ENCODE measurements at regions not wholly inside any gene's neighbourhood (a gene's known extent, or its start where the extent isn't known, plus 50 kb on each side); places are given as distances from the start of the nearest gene placed in this dataset.

DNA sequence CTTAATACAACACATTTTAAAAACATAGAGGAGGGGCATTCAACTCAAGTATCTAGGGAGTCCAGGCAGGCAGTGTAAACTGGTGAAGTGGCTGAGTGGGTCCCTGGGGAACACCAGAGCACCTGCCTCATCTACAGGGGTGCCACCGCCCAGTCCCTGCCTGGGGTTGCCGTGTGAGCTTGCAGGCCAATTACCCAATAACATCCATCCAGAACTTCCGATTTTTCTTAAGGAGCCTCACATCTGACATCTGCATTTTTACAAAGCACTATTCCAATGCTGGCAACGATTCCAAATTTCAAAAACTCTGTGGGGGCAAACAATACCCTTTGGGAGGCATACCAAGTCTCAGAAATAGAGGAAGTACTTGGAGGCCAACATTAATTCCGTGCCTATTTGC, 288.4 kb upstream of the TSHZ2 start:
- TF ChIP-seq RELA (CRISPR knock-in tag; IDR thresholded peaks at IDR 0.05; ENCODE audit: borderline replicate concordance): no peak
- TF ChIP-seq, protein P1, sequence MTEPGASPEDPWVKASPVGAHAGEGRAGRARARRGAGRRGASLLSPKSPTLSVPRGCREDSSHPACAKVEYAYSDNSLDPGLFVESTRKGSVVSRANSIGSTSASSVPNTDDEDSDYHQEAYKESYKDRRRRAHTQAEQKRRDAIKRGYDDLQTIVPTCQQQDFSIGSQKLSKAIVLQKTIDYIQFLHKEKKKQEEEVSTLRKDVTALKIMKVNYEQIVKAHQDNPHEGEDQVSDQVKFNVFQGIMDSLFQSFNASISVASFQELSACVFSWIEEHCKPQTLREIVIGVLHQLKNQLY (CRISPR knock-in tag; IDR thresholded peaks at IDR 0.05): no peak
- TF ChIP-seq, protein P2, sequence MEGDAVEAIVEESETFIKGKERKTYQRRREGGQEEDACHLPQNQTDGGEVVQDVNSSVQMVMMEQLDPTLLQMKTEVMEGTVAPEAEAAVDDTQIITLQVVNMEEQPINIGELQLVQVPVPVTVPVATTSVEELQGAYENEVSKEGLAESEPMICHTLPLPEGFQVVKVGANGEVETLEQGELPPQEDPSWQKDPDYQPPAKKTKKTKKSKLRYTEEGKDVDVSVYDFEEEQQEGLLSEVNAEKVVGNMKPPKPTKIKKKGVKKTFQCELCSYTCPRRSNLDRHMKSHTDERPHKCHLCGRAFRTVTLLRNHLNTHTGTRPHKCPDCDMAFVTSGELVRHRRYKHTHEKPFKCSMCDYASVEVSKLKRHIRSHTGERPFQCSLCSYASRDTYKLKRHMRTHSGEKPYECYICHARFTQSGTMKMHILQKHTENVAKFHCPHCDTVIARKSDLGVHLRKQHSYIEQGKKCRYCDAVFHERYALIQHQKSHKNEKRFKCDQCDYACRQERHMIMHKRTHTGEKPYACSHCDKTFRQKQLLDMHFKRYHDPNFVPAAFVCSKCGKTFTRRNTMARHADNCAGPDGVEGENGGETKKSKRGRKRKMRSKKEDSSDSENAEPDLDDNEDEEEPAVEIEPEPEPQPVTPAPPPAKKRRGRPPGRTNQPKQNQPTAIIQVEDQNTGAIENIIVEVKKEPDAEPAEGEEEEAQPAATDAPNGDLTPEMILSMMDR (IDR thresholded peaks at IDR 0.05): no peak
- TF ChIP-seq, protein P3, sequence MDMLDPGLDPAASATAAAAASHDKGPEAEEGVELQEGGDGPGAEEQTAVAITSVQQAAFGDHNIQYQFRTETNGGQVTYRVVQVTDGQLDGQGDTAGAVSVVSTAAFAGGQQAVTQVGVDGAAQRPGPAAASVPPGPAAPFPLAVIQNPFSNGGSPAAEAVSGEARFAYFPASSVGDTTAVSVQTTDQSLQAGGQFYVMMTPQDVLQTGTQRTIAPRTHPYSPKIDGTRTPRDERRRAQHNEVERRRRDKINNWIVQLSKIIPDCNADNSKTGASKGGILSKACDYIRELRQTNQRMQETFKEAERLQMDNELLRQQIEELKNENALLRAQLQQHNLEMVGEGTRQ (CRISPR knock-in tag; IDR thresholded peaks at IDR 0.05): no peak
- TF ChIP-seq, protein P4, sequence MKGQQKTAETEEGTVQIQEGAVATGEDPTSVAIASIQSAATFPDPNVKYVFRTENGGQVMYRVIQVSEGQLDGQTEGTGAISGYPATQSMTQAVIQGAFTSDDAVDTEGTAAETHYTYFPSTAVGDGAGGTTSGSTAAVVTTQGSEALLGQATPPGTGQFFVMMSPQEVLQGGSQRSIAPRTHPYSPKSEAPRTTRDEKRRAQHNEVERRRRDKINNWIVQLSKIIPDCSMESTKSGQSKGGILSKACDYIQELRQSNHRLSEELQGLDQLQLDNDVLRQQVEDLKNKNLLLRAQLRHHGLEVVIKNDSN (CRISPR knock-in tag; IDR thresholded peaks at IDR 0.05): no peak
- TF ChIP-seq, protein P5, sequence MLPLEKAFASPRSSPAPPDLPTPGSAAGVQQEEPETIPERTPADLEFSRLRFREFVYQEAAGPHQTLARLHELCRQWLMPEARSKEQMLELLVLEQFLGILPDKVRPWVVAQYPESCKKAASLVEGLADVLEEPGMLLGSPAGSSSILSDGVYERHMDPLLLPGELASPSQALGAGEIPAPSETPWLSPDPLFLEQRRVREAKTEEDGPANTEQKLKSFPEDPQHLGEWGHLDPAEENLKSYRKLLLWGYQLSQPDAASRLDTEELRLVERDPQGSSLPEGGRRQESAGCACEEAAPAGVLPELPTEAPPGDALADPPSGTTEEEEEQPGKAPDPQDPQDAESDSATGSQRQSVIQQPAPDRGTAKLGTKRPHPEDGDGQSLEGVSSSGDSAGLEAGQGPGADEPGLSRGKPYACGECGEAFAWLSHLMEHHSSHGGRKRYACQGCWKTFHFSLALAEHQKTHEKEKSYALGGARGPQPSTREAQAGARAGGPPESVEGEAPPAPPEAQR (CRISPR knock-in tag; IDR thresholded peaks at IDR 0.05): no peak
- TF ChIP-seq TCF7 (CRISPR knock-in tag; IDR thresholded peaks at IDR 0.05; ENCODE audit: low read depth): no peak
- no peak for TF ChIP-seq ATF1 (CRISPR knock-in tag; IDR thresholded peaks at IDR 0.05)
- no peak for TF ChIP-seq SP1 (CRISPR knock-in tag; conservative IDR thresholded peaks at IDR 0.05)
- no peak for TF ChIP-seq NR1H2 (CRISPR knock-in tag; IDR thresholded peaks at IDR 0.05)
- no peak for TF ChIP-seq CREM (CRISPR knock-in tag; IDR thresholded peaks at IDR 0.05)
- no peak for TF ChIP-seq CREB1 (CRISPR knock-in tag; IDR thresholded peaks at IDR 0.05)
- TF ChIP-seq, protein P6, sequence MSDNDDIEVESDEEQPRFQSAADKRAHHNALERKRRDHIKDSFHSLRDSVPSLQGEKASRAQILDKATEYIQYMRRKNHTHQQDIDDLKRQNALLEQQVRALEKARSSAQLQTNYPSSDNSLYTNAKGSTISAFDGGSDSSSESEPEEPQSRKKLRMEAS (CRISPR knock-in tag; IDR thresholded peaks at IDR 0.05): no peak
- TF ChIP-seq, protein P7, sequence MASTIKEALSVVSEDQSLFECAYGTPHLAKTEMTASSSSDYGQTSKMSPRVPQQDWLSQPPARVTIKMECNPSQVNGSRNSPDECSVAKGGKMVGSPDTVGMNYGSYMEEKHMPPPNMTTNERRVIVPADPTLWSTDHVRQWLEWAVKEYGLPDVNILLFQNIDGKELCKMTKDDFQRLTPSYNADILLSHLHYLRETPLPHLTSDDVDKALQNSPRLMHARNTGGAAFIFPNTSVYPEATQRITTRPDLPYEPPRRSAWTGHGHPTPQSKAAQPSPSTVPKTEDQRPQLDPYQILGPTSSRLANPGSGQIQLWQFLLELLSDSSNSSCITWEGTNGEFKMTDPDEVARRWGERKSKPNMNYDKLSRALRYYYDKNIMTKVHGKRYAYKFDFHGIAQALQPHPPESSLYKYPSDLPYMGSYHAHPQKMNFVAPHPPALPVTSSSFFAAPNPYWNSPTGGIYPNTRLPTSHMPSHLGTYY (CRISPR knock-in tag; IDR thresholded peaks at IDR 0.05): no peak

Measured in WTC11 (cell line).